KG1 (cell line): ENCODE measurements at regions not wholly inside any gene's neighbourhood (a gene's known extent, or its start where the extent isn't known, plus 50 kb on each side); places are given as distances from the start of the nearest gene placed in this dataset.
"Not testable (repeated sequence)": the region's sequence is repeated elsewhere in the genome, so short reads cannot be mapped to it uniquely, and the experiment has no call there.

Experiments
- DNase-seq: peaks from one replicate; lab custom pipeline; 2025; lab: John Stamatoyannopoulos, UW

DNA sequence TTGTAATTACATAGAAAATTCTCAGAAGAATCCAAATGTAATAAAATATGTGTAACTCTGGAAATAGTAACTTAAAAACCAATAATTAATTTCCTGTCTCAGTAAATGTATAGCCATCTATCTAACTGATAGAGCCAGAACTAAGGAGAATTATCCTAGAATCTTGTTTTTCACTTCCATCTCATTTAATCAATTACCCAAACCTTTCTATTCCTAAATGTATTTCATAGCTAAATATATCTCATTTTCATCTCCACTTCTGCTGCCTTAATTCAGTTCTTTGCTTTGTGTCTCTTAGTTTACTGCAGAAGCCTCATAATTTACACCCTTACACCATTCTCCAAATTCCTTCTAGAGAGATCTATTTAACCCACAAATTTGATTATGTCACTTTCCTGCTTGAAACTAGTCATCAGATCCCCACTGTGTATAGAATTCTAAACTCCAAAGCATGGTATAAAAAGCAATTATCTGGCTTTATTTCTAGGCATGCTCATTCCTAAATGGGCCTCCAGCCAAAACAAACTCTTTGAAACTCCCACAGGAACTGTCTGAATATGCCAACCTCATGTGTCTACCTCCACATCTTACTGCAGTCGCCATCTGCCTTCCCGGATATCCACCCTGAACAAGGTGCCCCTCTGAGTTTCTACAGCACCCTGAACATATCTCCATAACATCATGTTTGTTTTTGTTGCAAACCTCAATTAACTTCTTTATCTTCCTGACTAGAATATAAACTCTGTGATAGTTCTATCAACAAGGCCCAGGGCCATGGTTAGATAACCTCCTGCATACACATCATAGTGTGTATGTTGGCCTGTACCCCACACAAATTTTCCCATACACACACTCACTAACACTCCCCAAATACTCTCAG is 70.5 kb upstream of the ADTRP start:
- DNase-seq: no peak

DNA sequence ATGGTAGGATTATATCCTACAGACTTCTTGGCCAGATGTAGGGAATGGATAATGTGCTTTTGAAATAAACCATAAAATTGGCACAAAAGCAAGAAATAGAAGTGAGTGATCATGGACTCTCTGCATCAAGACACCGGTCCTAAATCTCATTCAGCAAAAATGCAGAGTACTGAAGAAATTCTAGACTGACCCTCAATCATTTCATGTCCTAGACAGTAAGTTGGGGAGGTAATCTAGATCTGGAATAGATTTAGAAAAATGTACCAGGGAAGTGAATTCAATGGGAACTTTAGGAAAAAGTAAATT is 69.7 kb upstream of the ADTRP start:
- no peak for DNase-seq

DNA sequence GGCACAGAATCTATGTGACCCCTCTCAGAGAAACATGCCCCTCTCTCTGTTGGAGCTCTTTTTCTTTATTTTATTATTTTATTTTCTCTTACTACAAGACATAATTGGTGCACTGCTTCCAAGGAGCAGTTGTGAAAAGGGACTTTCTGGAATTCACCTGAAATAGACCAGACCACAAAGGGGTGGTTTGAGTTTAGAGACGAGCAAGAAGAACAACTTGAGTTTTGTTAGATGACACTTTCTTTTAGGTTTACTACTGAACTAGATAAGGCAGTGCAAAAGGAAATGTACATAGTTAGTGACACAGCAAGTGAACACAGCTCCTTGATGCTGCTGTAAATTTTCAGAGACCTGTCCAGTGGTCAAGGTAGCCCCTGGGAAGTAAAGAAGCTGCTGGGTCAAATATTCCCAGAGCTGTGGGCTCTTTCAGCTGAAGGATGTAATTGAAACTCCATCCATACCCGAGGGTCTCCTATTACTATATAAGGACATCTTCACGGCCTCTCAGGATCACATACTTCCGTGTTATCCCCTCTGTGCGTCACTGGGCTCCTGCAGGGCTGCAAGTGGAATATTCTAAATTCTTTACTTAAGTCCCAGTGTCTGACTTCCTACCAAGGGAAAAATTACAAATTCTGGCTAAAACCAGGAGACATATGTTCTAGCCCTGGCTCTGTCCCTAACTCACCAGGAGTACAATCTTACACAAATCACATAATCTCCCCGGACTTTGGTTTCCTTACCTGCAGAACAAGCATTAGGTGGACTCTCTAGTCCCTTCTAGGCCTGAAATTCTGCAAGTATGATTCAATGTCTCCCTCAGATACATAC is 69.1 kb upstream of the ADTRP start:
- DNase-seq: no peak

DNA sequence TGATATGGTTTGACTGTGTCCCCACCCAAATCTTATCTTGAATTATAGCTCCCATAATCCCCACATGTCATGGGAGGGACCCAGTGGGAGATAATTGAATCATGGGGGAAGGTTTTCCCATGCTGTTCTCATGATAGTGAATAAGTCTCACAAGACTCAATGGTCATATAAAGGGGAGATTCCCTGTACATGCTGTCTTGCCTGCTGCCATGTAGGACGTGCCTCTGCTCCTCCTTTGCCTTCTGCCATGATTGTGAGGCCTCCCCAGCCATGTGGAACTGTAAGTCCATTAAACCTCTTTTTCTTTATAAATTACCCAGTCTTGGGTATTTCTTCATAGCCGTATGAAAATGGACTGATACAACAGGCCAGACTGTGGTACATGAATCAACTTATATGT is 68.5 kb upstream of the ADTRP start:
- DNase-seq: not testable (repeated sequence)

DNA sequence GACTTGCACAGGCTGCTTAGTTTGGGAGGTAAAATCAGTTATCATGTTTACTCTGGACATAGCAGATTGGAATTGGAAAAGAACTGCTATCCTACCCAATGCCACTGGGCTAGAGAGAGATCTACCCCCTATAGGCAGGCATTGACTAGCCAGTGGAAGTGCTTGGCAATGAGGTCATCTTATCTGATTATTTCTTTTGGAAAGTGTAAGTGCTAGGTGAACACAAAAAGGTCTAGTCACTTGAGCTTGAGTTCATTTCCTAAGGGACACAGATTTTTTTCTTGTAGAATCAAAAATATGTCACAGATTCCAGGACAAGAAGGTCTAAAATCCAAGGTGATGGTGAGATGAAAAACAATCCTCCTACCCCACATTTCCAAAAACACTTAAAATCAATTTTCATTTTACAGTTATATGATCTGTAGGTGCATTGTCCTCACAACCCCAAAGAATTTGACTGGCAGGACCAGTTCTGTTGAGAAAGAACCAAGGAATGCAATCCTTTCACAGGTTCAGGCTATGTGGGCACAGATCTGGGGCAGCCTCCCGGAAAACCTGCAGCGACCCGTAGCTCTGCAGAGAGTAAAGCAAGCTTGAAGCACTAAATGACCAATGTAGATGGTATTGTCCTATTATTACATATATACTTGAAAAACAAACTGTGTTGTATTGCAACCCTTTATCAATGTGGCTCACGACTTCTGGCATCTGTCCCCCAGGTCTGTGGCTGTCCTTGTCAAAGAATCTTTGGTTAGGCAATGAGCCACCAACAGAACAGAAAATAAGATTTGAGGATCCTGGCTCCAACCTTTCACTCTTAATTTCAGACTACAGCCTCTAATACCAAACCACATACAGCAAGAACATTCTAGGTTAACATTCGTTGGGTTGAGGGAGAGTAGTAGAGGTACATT is 67.3 kb upstream of the ADTRP start:
- no peak for DNase-seq

DNA sequence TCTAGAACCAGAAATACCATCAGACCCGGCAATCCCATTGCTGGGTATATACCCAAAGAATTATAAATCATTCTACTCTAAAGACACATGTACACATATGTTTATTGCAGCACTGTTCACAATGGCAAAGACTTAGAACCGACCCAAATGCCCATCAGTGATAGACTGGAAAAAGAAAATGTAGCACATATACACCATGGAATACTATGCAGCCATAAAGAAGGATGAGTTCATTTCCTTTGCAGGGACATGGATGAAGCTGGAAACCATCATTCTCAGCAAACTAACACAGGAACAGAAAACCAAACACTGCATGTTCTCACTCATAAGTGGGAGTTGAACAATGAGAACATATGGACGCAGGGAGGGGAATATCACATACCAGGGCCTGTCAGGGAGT is 64.2 kb upstream of the ADTRP start:
- DNase-seq: not testable (repeated sequence)

DNA sequence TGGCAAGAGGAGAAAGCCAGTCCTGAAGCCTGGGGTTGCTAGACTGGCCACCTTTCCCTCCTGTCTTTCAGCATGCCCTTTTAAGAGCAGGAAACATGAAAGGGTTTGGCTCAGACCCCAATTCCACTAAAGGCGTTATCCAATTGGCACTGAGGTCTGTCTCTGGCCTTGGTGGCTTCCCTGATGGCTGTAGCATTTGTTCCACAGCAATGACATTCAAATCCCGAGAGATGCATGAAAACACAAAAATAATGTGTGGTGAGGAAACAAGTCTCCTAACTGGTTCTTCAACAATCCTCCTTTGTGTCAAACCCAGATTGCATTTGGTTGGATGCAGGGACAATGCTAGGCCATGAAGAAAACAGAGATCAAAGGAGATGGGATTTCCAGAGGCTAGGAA is 56.5 kb upstream of the ADTRP start:
- DNase-seq: no peak

DNA sequence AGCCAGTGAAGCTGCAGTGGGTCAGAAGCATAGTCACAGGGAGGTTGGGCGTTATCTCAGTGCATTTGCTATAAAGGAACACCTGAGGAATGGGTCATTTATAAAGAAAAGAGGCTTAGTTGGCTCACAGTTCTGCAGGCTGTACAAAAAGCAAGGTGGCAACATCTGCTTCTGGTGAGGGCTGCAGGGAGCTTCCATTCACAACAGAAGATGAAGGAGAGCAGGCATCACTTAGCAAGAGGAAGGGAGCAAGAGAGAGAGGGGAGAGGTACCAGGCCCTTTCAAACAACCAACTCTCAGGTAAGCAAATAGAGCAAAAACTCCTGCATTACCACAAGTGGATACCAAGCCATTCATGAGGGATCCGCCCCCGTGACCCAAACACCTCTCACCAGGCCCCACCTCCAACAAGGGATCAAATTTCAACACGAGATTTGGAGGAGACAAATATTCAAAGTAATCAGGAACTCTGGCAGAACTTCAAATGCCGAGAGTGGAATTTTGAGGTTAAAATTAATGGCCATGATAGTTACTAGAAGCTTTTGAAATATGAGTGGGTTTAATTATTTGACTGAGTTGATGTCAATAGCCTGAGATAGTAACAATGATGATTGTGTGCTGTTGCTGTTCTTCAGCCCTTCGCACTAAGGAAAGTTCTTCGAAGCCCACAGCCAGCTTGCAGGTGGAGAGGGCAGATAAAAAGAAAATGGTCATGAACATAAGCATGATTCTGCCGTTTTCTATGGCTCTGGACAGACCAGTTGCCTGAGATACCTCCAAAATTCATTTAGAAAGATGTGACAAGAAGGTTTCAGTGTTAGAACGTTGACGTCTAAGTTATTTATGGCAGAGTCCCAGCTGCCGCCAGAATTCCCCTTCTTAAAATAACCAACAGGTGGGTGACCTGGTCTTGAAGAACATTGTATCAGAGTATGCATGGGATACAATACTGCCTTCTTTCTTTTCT is 55.3 kb upstream of the ADTRP start:
- DNase-seq: no peak

DNA sequence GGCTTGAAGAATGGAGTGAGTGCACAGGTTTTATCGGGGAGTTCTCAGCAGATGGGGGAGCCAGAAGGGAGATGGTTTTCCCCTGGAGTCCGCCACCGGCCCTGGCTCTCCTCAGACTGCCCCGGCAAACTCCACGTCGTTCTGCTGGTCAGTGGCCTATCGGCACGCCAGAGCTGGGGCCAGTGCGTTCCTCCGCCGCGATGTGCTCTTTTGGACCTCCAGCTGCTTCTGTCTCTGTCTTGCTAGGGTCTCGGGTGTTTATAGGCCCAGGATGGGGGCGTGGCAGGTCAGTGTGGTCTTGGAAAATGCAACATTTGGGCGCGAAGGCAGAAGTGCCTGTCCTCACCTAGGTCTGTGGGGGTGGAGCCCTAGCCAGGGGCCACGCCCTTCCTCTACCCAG is 53.0 kb upstream of the ADTRP start:
- no peak for DNase-seq

DNA sequence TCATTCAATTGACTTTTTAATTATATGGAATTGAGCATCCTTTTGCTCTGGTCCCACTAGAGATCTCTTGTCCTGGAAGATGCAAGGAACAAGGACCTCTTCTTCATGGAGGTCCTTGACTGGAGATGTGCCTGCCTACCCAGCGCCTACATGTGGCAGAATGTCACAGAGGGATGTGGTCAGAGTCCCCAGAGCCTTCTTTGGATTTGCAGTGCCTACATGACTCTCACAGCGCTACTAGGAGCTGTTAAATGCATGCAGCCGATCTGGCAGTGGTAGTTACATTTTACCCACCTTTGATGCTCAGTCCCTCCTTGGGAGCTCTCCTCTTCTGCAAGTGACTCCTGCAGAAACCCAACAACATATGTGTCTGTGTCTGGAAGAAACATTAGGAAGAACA is 51.9 kb upstream of the ADTRP start:
- no peak for DNase-seq

DNA sequence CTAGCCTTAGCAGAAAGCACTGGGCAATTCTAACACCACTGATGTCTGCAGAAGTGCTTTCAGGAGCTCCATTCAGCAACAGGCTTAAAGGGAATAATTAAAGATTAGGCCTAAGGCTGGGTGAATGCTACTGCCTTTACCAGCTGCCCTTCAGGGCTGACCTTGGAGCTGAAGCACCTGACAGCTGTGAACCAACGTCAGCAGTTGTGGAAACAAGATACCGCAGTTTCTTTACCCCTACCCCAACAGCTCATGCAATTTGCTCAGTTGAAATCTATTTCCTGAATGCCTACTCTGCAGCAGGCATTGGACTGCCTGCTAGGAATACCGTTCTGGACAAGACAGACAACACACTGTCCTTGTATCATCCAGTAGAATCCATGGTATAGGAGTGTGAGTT is 51.5 kb upstream of the ADTRP start:
- no peak for DNase-seq

DNA sequence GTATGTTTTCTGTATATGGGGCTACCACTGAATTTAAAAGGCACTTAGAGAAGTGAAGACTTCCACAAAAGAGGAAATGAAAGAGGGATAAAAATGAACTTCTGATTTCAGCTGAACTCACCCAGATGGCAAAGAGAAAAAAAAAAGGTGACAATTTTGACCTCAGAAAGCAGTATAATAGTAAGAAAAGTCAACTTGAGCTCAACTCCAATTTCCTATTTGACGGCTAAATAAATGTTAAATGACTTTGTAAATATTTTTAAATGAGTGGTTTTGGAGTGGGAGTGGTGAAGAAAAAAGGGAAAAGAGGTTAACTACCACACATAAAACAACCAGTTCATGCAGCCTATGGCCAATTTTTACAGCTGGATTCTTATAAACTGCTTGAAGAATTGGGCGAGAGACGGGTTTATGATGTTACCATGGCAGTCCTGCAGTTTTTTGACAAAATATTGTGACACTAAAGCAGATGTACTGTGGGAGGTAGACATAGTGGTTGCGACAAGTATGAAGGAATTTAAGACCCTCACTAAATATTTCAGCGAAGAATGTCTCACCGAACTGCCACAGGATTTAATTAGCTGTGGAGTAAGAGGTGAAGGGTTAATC is 49.8 kb upstream of the ADTRP start:
- DNase-seq: no peak
